Ovary (tissue), 7 donors: ENCODE measurements at regions not wholly inside any gene's neighbourhood (a gene's known extent, or its start where the extent isn't known, plus 50 kb on each side); places are given as distances from the start of the nearest gene placed in this dataset.

Experiments used
- DNase-seq, 5 donors: peaks; one replicate each; pipeline ENCODE4 v3.0.0-alpha.2; 2019 to 2020
- H3K27ac ChIP-seq, 2 donors: fragments of 200-600 bp; one replicate each; pipeline versions ENCODE4 v1.5.1 to v1.8.0; 2019 to 2022
- H3K27me3 ChIP-seq: fragments of 200-600 bp; one replicate; pipeline ENCODE4 v1.8.0; 2022
- H3K36me3 ChIP-seq: fragments of 200-600 bp; sonication (generic); one replicate; pipeline ENCODE4 v1.5.1; 2019
- H3K4me1 ChIP-seq: one replicate; pipeline ENCODE4 v1.8.1; 2013; ENCODE audit warnings: mild to moderate bottlenecking, moderate library complexity; ENCODE audit not compliant: insufficient read depth
- H3K4me3 ChIP-seq: fragments of 200-600 bp; sonication (generic); one replicate; pipeline ENCODE4 v1.5.1; 2017
- H3K9me3 ChIP-seq, 2 donors: fragments of 200-600 bp in 1 of 2; sonication (generic) in 1 of 2; one replicate each; pipeline versions ENCODE4 v1.5.1 to v1.8.1; 2013 to 2019; ENCODE audit warnings: mild to moderate bottlenecking in 1 of 2, moderate library complexity in 1 of 2
- CTCF ChIP-seq, 3 donors: fragments of 450-650 bp in 2 of 3; fragments of 200-600 bp in 1 of 3; IDR thresholded peaks; one replicate each; pipeline versions ENCODE4 v1.5.1 to v1.8.0; 2016 to 2022; ENCODE audit warnings: antibody characterized with exemption in 3 of 3, mild to moderate bottlenecking in 1 of 3
- EP300 ChIP-seq: sonication (generic); formaldehyde crosslinking; IDR thresholded peaks from one replicate; pipeline ENCODE4 v1.6.1; 2017; ENCODE audit warnings: antibody characterized with exemption
- POLR2A ChIP-seq: fragments of 450-650 bp; IDR thresholded peaks from one replicate; pipeline ENCODE4 v1.6.1; 2017; ENCODE audit warnings: antibody characterized with exemption, mild to moderate bottlenecking, moderate library complexity
- whole genome bisulfite sequencing, 3 donors: extraction: QIAGEN DNeasy Blood & Tissue Kit in 1 of 3; methylation state at CpG; one replicate each; pipeline versions ENCODE4 v1.1.5 to v1.1.7; 2013 to 2017; 5-methylcytosine and 5-hydroxymethylcytosine counted together
- intact Hi-C, 4 donors: fragments of 100-400 bp; cut with DNase I; formaldehyde crosslinking; loops; one replicate each; pipeline versions ENCODE4 v1.11.0 to v1.15.1; 2022 to 2023
- donor health status: DM: no; HTN: no; CAD: no; lungs with moderate emphysema.
- donor health status: DM: no; HTN: no; CAD: no.
- donor health status: Bipolar disorder and iron deficiency.
- donor health status: DM: no; HTN: no; CAD: no.
- donor health status: DM: yes; HTN: yes; CAD: no.

GRCh38 chr16:85504242-85504641 lies 108.9 kb upstream of the GSE1 start:
- no peak for TF ChIP-seq POLR2A
- TF ChIP-seq CTCF (IDR thresholded peaks at IDR 0.05), result no peak
- no peak for TF ChIP-seq EP300
- WGBS, 3 donors, result 79 to 81% (median 79%) methylated on average over 9 of the region's 9 CpGs
- H3K4me1 ChIP-seq, result peaks cover 7% of the 10 kb centered on the region
- H3K27me3 ChIP-seq, result no peaks in the 10 kb centered on the region
- H3K27ac ChIP-seq, result no peak overlapping the region
- H3K9me3 ChIP-seq, result no peaks in the 10 kb centered on the region
- no peak overlapping the region for H3K4me3 ChIP-seq
- no peak for DNase-seq
- intact Hi-C loops, result no loop called here
- no peaks in the 10 kb centered on the region for H3K36me3 ChIP-seq

- Histone ChIP-seq H3K9me3 (no peaks in the 10 kb centered on the region), H3K27me3 (no peaks in the 10 kb centered on the region), H3K4me1 (peaks cover 7% of the 10 kb centered on the region), H3K27ac (no peak overlapping the region), H3K4me3 (no peak overlapping the region), H3K36me3 (no peaks in the 10 kb centered on the region)
- intact Hi-C loops, result no loop called here
- 80 to 84% (median 81%) methylated on average over 20 of the region's 20 CpGs for WGBS, 3 donors
- TF ChIP-seq POLR2A (no peak), CTCF (IDR thresholded peaks at IDR 0.05) (no peak), EP300 (no peak)
- DNase-seq, result no peak
These were observed 107.1 kb upstream of the GSE1 start for GRCh38 chr16:85505794-85506634.

GRCh38 chr16:85506635-85506911 lies 106.5 kb upstream of the GSE1 start:
- no peak for TF ChIP-seq POLR2A
- TF ChIP-seq CTCF (IDR thresholded peaks at IDR 0.05), result no peak
- no peak for TF ChIP-seq EP300
- no peaks in the 10 kb centered on the region for H3K36me3 ChIP-seq
- no peak overlapping the region for H3K4me3 ChIP-seq
- intact Hi-C loops, result no loop called here
- H3K4me1 ChIP-seq, result peaks cover 7% of the 10 kb centered on the region
- 92 to 97% (median 93%) methylated on average over 8 of the region's 8 CpGs for WGBS, 3 donors
- no peaks in the 10 kb centered on the region for H3K27me3 ChIP-seq
- no peaks in the 10 kb centered on the region for H3K9me3 ChIP-seq
- DNase-seq, result no peak
- no peak overlapping the region for H3K27ac ChIP-seq

- TF ChIP-seq EP300 (no peak), POLR2A (no peak)
- H3K36me3 ChIP-seq, result no peaks in the 10 kb centered on the region
- no peak overlapping the region for H3K27ac ChIP-seq
These were observed 105.8 kb upstream of the GSE1 start for GRCh38 chr16:85507342-85507741.

GRCh38 chr16:85508388-85508787 lies 104.7 kb upstream of the GSE1 start:
- H3K9me3 ChIP-seq, result no peaks in the 10 kb centered on the region
- 73 to 80% (median 78%) methylated on average over 10 of the region's 10 CpGs for WGBS, 3 donors
- H3K4me1 ChIP-seq, result peaks cover 11% of the 10 kb centered on the region
- no peaks in the 10 kb centered on the region for H3K27me3 ChIP-seq
- no peak for DNase-seq
- no peak overlapping the region for H3K4me3 ChIP-seq
- TF ChIP-seq POLR2A (no peak), EP300 (no peak), CTCF (IDR thresholded peaks at IDR 0.05) (no peak)
- intact Hi-C loops, result no loop called here
- H3K27ac ChIP-seq, result no peak overlapping the region
- H3K36me3 ChIP-seq, result no peaks in the 10 kb centered on the region

More at GRCh38 chr16:85507342-85507741, 105.8 kb upstream of the GSE1 start:
- Histone ChIP-seq H3K27me3 (no peaks in the 10 kb centered on the region), H3K4me1 (peaks cover 4% of the 10 kb centered on the region), H3K4me3 (no peak overlapping the region), H3K9me3 (no peaks in the 10 kb centered on the region)
- DNase-seq, result no peak
- intact Hi-C loops, result no loop called here
- 75 to 86% (median 85%) methylated on average over 8 of the region's 8 CpGs for WGBS, 3 donors
